ENCODE measurements at regions not wholly inside any gene's neighbourhood (a gene's known extent, or its start where the extent isn't known, plus 50 kb on each side); places are given as distances from the start of the nearest gene placed in this dataset.

GRCh38 chr1:55426619-55427018 is 211.5 kb upstream of the USP24 start:
- no peaks in the 10 kb centered on the region for H3K4me1 Mint-ChIP-seq (ENCODE audit: low read depth)
- DNase-seq (no peak), ATAC-seq (replicated peaks in 1 of 2) (no peak)
- no peaks in the 10 kb centered on the region for H3K36me3 Mint-ChIP-seq (ENCODE audit: insufficient read depth in 2 of 2)
- peaks cover 27% of the 10 kb centered on the region for H3K27me3 Mint-ChIP-seq (ENCODE audit: low read depth)
- H3K27ac Mint-ChIP-seq = no peak overlapping the region
- H3K9me3 Mint-ChIP-seq = peaks cover 0 to under 1% of the 10 kb centered on the region in 2 donors
- H3K4me3 Mint-ChIP-seq = no peak overlapping the region

- Mint-ChIP-seq H3K27me3 (ENCODE audit: low read depth) (peaks cover 23% of the 10 kb centered on the region), H3K4me3 (no peak overlapping the region), H3K27ac (no peak overlapping the region), H3K9me3 (no peaks in the 10 kb centered on the region), H3K4me1 (ENCODE audit: low read depth) (no peaks in the 10 kb centered on the region), H3K36me3 (ENCODE audit: insufficient read depth in 2 of 2) (no peaks in the 10 kb centered on the region)
- DNase-seq (no peak), ATAC-seq (replicated peaks in 1 of 2) (no peak)
Measured at GRCh38 chr1:55426156-55426555, 211.0 kb upstream of the USP24 start.

- DNase-seq (no peak), ATAC-seq (replicated peaks in 1 of 2) (no peak)
- no peaks in the 10 kb centered on the region for H3K4me1 Mint-ChIP-seq (ENCODE audit: low read depth)
- H3K9me3 Mint-ChIP-seq = no peaks in the 10 kb centered on the region
- no peak overlapping the region for H3K4me3 Mint-ChIP-seq
- no peak overlapping the region for H3K27ac Mint-ChIP-seq
- H3K36me3 Mint-ChIP-seq (ENCODE audit: insufficient read depth in 2 of 2) = no peaks in the 10 kb centered on the region
- H3K27me3 Mint-ChIP-seq (ENCODE audit: low read depth) = peaks cover 22% of the 10 kb centered on the region
Measured at GRCh38 chr1:55425310-55425930, 210.3 kb upstream of the USP24 start.

GRCh38 chr1:55423376-55423775 is 208.2 kb upstream of the USP24 start:
- Mint-ChIP-seq H3K4me1 (ENCODE audit: low read depth) (no peaks in the 10 kb centered on the region), H3K9me3 (no peaks in the 10 kb centered on the region), H3K27me3 (ENCODE audit: low read depth) (peaks cover 18% of the 10 kb centered on the region), H3K4me3 (no peak overlapping the region), H3K36me3 (ENCODE audit: insufficient read depth in 2 of 2) (no peaks in the 10 kb centered on the region), H3K27ac (no peak overlapping the region)
- DNase-seq (no peak), ATAC-seq (replicated peaks in 1 of 2) (no peak)

GRCh38 chr1:55420929-55421716 is 206.0 kb upstream of the USP24 start:
- Mint-ChIP-seq H3K4me3 (no peak overlapping the region), H3K9me3 (no peaks in the 10 kb centered on the region), H3K4me1 (ENCODE audit: low read depth) (no peaks in the 10 kb centered on the region), H3K27me3 (ENCODE audit: low read depth) (peaks cover 5% of the 10 kb centered on the region), H3K36me3 (ENCODE audit: insufficient read depth in 2 of 2) (no peaks in the 10 kb centered on the region), H3K27ac (no peak overlapping the region)
- DNase-seq = no peak
- peak in 1 of 2 donors; percentile 52 for ATAC-seq (replicated peaks in 1 of 2)

- no peak for DNase-seq
- H3K36me3 Mint-ChIP-seq (ENCODE audit: insufficient read depth in 2 of 2) = no peaks in the 10 kb centered on the region
- H3K27ac Mint-ChIP-seq = no peak overlapping the region
- no peak overlapping the region for H3K4me3 Mint-ChIP-seq
- peaks cover 12% of the 10 kb centered on the region for H3K27me3 Mint-ChIP-seq (ENCODE audit: low read depth)
- no peaks in the 10 kb centered on the region for H3K9me3 Mint-ChIP-seq
- no peak for ATAC-seq (replicated peaks in 1 of 2)
- no peaks in the 10 kb centered on the region for H3K4me1 Mint-ChIP-seq (ENCODE audit: low read depth)
Measured at GRCh38 chr1:55420026-55420425, 204.9 kb upstream of the USP24 start.

GRCh38 chr1:55418208-55419000 is 203.2 kb upstream of the USP24 start:
- no peaks in the 10 kb centered on the region for H3K9me3 Mint-ChIP-seq
- H3K27me3 Mint-ChIP-seq (ENCODE audit: low read depth) = peaks cover 13% of the 10 kb centered on the region
- H3K36me3 Mint-ChIP-seq (ENCODE audit: insufficient read depth in 2 of 2) = no peaks in the 10 kb centered on the region
- H3K4me3 Mint-ChIP-seq = no peak overlapping the region
- DNase-seq (no peak), ATAC-seq (replicated peaks in 1 of 2) (no peak)
- no peak overlapping the region for H3K27ac Mint-ChIP-seq
- no peaks in the 10 kb centered on the region for H3K4me1 Mint-ChIP-seq (ENCODE audit: low read depth)

GRCh38 chr1:55416164-55416842 is 201.1 kb upstream of the USP24 start:
- Mint-ChIP-seq H3K27me3 (ENCODE audit: low read depth) (peaks cover 26% of the 10 kb centered on the region), H3K4me3 (no peak overlapping the region), H3K27ac (no peak overlapping the region), H3K36me3 (ENCODE audit: insufficient read depth in 2 of 2) (no peaks in the 10 kb centered on the region), H3K9me3 (no peaks in the 10 kb centered on the region), H3K4me1 (ENCODE audit: low read depth) (no peaks in the 10 kb centered on the region)
- no peak for DNase-seq
- no peak for ATAC-seq (replicated peaks in 1 of 2)

- Mint-ChIP-seq H3K9me3 (no peaks in the 10 kb centered on the region), H3K27ac (no peak overlapping the region), H3K4me3 (no peak overlapping the region), H3K36me3 (ENCODE audit: insufficient read depth in 2 of 2) (no peaks in the 10 kb centered on the region), H3K27me3 (ENCODE audit: low read depth) (peaks cover 21% of the 10 kb centered on the region), H3K4me1 (ENCODE audit: low read depth) (no peaks in the 10 kb centered on the region)
- ATAC-seq (replicated peaks in 1 of 2) (no peak), DNase-seq (no peak)
Measured at GRCh38 chr1:55413286-55413685, 198.1 kb upstream of the USP24 start.

- H3K4me3 Mint-ChIP-seq = no peak overlapping the region
- DNase-seq (no peak), ATAC-seq (replicated peaks in 1 of 2) (no peak)
- H3K27ac Mint-ChIP-seq = no peak overlapping the region
- no peaks in the 10 kb centered on the region for H3K36me3 Mint-ChIP-seq (ENCODE audit: insufficient read depth in 2 of 2)
- no peaks in the 10 kb centered on the region for H3K9me3 Mint-ChIP-seq
- H3K27me3 Mint-ChIP-seq (ENCODE audit: low read depth) = peaks cover 22% of the 10 kb centered on the region
- H3K4me1 Mint-ChIP-seq (ENCODE audit: low read depth) = no peaks in the 10 kb centered on the region
Measured at GRCh38 chr1:55412060-55412459, 196.9 kb upstream of the USP24 start.

GRCh38 chr1:55402671-55403464 is 187.7 kb upstream of the USP24 start:
- Mint-ChIP-seq H3K27me3 (ENCODE audit: low read depth) (peaks cover 39% of the 10 kb centered on the region), H3K4me3 (no peak overlapping the region), H3K36me3 (ENCODE audit: insufficient read depth in 2 of 2) (no peaks in the 10 kb centered on the region), H3K27ac (no peak overlapping the region), H3K4me1 (ENCODE audit: low read depth) (no peaks in the 10 kb centered on the region), H3K9me3 (peaks cover 1 to 4% of the 10 kb centered on the region in 2 donors)
- no peak for DNase-seq
- ATAC-seq (replicated peaks in 1 of 2) = no peak

GRCh38 chr1:55402142-55402541 is 187.0 kb upstream of the USP24 start:
- no peaks in the 10 kb centered on the region for H3K36me3 Mint-ChIP-seq (ENCODE audit: insufficient read depth in 2 of 2)
- ATAC-seq (replicated peaks in 1 of 2) (no peak), DNase-seq (no peak)
- no peaks in the 10 kb centered on the region for H3K4me1 Mint-ChIP-seq (ENCODE audit: low read depth)
- H3K4me3 Mint-ChIP-seq = no peak overlapping the region
- peaks cover 1 to 4% of the 10 kb centered on the region in 2 donors for H3K9me3 Mint-ChIP-seq
- H3K27me3 Mint-ChIP-seq (ENCODE audit: low read depth) = peaks cover 45% of the 10 kb centered on the region
- H3K27ac Mint-ChIP-seq = no peak overlapping the region

All from activated T-cell treated with anti-CD3 and anti-CD28 coated beads, Interleukin-2, amount 50 U/mL, for 72 hours (primary cell).